NB4 (cell line): ENCODE measurements at regions not wholly inside any gene's neighbourhood (a gene's known extent, or its start where the extent isn't known, plus 50 kb on each side); places are given as distances from the start of the nearest gene placed in this dataset.

ENCODE experiments used
- DNase-seq: peaks from one replicate; pipeline ENCODE4 v3.0.0; 2010; ENCODE audit warnings: low read depth
- H3K4me3 ChIP-seq: one replicate; pipeline ENCODE4 v1.5.1; 2011; ENCODE audit warnings: mild to moderate bottlenecking, low read depth, low read length, moderate library complexity
- CTCF ChIP-seq: IDR thresholded peaks from one replicate; pipeline ENCODE4 v1.5.1; 2012; ENCODE audit warnings: low read depth, low read length
- MAX ChIP-seq: IDR thresholded peaks from 2 replicates; pipeline ENCODE4 v1.6.1; 2011; ENCODE audit warnings: low read depth, low read length
- MYC ChIP-seq: IDR thresholded peaks from 2 replicates; pipeline ENCODE4 v1.6.1; 2011; ENCODE audit warnings: low read depth, low read length
- POLR2A ChIP-seq: IDR thresholded peaks from 2 replicates; pipeline ENCODE4 v1.6.1; 2011; ENCODE audit warnings: mild to moderate bottlenecking; ENCODE audit not compliant: insufficient read length; ENCODE audit errors: extremely low read depth

GRCh38 chr10:33680036-33680435, 345.6 kb upstream of the NRP1 start:
- no peak for DNase-seq
- H3K4me3 ChIP-seq = no peak overlapping the region
- no peak for TF ChIP-seq MAX
- no peak for TF ChIP-seq MYC
- no peak for TF ChIP-seq CTCF
- TF ChIP-seq POLR2A = no peak

GRCh38 chr10:33676606-33677339, 342.3 kb upstream of the NRP1 start:
- no peak for DNase-seq
- no peak overlapping the region for H3K4me3 ChIP-seq
- TF ChIP-seq POLR2A (no peak), MAX (no peak), CTCF (no peak), MYC (no peak)

- DNase-seq = no peak
- TF ChIP-seq MYC (no peak), POLR2A (no peak), CTCF (no peak), MAX (no peak)
- H3K4me3 ChIP-seq = no peak overlapping the region
These were observed 340.6 kb upstream of the NRP1 start for GRCh38 chr10:33674986-33675599.

GRCh38 chr10:33674491-33674890, 340.0 kb upstream of the NRP1 start:
- TF ChIP-seq MYC = no peak
- TF ChIP-seq CTCF = no peak
- TF ChIP-seq MAX = no peak
- TF ChIP-seq POLR2A = no peak
- H3K4me3 ChIP-seq = no peak overlapping the region
- no peak for DNase-seq

- no peak for DNase-seq
- H3K4me3 ChIP-seq = no peak overlapping the region
- TF ChIP-seq MAX = no peak
- no peak for TF ChIP-seq CTCF
- no peak for TF ChIP-seq MYC
- TF ChIP-seq POLR2A = no peak
These were observed 339.5 kb upstream of the NRP1 start for GRCh38 chr10:33673839-33674415.
